ENCODE measurements at regions not wholly inside any gene's neighbourhood (a gene's known extent, or its start where the extent isn't known, plus 50 kb on each side); places are given as distances from the start of the nearest gene placed in this dataset.

- no peak overlapping the region for H3K4me3 Mint-ChIP-seq
- WGBS (ENCODE audit: insufficient coverage), result no CpG with 5 or more reads among the region's 1 CpG
- ATAC-seq (replicated peaks in 1 of 4) (no peak), DNase-seq (no peak)
- Histone ChIP-seq H3K4me3 (ENCODE audit: control insufficient read depth in 1 of 2, extremely low read depth in 1 of 2, low read length in 1 of 2) (no peak overlapping the region), H3K4me1 (ENCODE audit: control insufficient read depth in 1 of 2, extremely low read depth in 1 of 2, insufficient read depth in 2 of 2, low read length in 2 of 2) (no peaks in the 10 kb centered on the region), H3K9me3 (no peaks in the 10 kb centered on the region), H3K27ac (ENCODE audit: low read length) (no peak overlapping the region), H3K36me3 (ENCODE audit: control insufficient read depth in 2 of 2, extremely low read depth in 1 of 2, insufficient read depth in 1 of 2, low read length in 1 of 2) (no peaks in the 10 kb centered on the region), H3K27me3 (replicated peaks in 1 of 2; ENCODE audit: control insufficient read depth in 2 of 2, extremely low read depth in 1 of 2, insufficient read depth in 2 of 2, low read length in 1 of 2) (no peaks in the 10 kb centered on the region)
- ChIA-PET CTCF (no interaction called here), POLR2A (no interaction called here)
- no peak overlapping the region for H3K27ac Mint-ChIP-seq
- H3K27me3 Mint-ChIP-seq, result no peaks in the 10 kb centered on the region
- no peaks in the 10 kb centered on the region for H3K36me3 Mint-ChIP-seq
- no peaks in the 10 kb centered on the region for H3K4me1 Mint-ChIP-seq
- peaks cover 0 to 18% (median 2%) of the 10 kb centered on the region in 3 donors for H3K9me3 Mint-ChIP-seq
These were observed 84.5 kb upstream of the EYA4 start for GRCh38 chr6:133156689-133157088.

GRCh38 chr6:133157995-133158394 lies 83.2 kb upstream of the EYA4 start:
- Mint-ChIP-seq H3K9me3 (peaks cover 0 to 6% (median 0%) of the 10 kb centered on the region in 3 donors), H3K36me3 (no peaks in the 10 kb centered on the region), H3K4me3 (no peak overlapping the region), H3K27ac (no peak overlapping the region), H3K4me1 (no peaks in the 10 kb centered on the region), H3K27me3 (no peaks in the 10 kb centered on the region)
- Histone ChIP-seq H3K27ac (ENCODE audit: low read length) (no peak overlapping the region), H3K4me3 (ENCODE audit: control insufficient read depth in 1 of 2, extremely low read depth in 1 of 2, low read length in 1 of 2) (no peak overlapping the region), H3K9me3 (no peaks in the 10 kb centered on the region), H3K4me1 (ENCODE audit: control insufficient read depth in 1 of 2, extremely low read depth in 1 of 2, insufficient read depth in 2 of 2, low read length in 2 of 2) (no peaks in the 10 kb centered on the region), H3K36me3 (ENCODE audit: control insufficient read depth in 2 of 2, extremely low read depth in 1 of 2, insufficient read depth in 1 of 2, low read length in 1 of 2) (no peaks in the 10 kb centered on the region), H3K27me3 (replicated peaks in 1 of 2; ENCODE audit: control insufficient read depth in 2 of 2, extremely low read depth in 1 of 2, insufficient read depth in 2 of 2, low read length in 1 of 2) (no peaks in the 10 kb centered on the region)
- DNase-seq (no peak), ATAC-seq (replicated peaks in 1 of 4) (no peak)
- WGBS (ENCODE audit: insufficient coverage), result no CpG with 5 or more reads among the region's 2 CpGs
- ChIA-PET POLR2A (no interaction called here), CTCF (no interaction called here)

GRCh38 chr6:133159255-133159795 lies 81.8 kb upstream of the EYA4 start:
- Mint-ChIP-seq H3K4me3 (no peak overlapping the region), H3K9me3 (no peaks in the 10 kb centered on the region), H3K4me1 (no peaks in the 10 kb centered on the region), H3K27ac (no peak overlapping the region), H3K36me3 (no peaks in the 10 kb centered on the region), H3K27me3 (no peaks in the 10 kb centered on the region)
- no peaks in the 10 kb centered on the region for H3K36me3 ChIP-seq (ENCODE audit: control insufficient read depth in 2 of 2, extremely low read depth in 1 of 2, insufficient read depth in 1 of 2, low read length in 1 of 2)
- ATAC-seq (replicated peaks in 1 of 4) (no peak), DNase-seq (no peak)
- no peak overlapping the region for H3K4me3 ChIP-seq (ENCODE audit: control insufficient read depth in 1 of 2, extremely low read depth in 1 of 2, low read length in 1 of 2)
- POLR2A ChIA-PET, result no interaction called here
- no peak overlapping the region for H3K27ac ChIP-seq (ENCODE audit: low read length)
- H3K27me3 ChIP-seq (replicated peaks in 1 of 2; ENCODE audit: control insufficient read depth in 2 of 2, extremely low read depth in 1 of 2, insufficient read depth in 2 of 2, low read length in 1 of 2), result no peaks in the 10 kb centered on the region
- CTCF ChIA-PET, result no interaction called here
- no peaks in the 10 kb centered on the region for H3K4me1 ChIP-seq (ENCODE audit: control insufficient read depth in 1 of 2, extremely low read depth in 1 of 2, insufficient read depth in 2 of 2, low read length in 2 of 2)
- 0% methylated on average over 1 of the region's 2 CpGs for WGBS (ENCODE audit: insufficient coverage)
- H3K9me3 ChIP-seq, result no peaks in the 10 kb centered on the region

- Mint-ChIP-seq H3K36me3 (no peaks in the 10 kb centered on the region), H3K27ac (no peak overlapping the region), H3K27me3 (no peaks in the 10 kb centered on the region), H3K4me1 (no peaks in the 10 kb centered on the region), H3K9me3 (no peaks in the 10 kb centered on the region), H3K4me3 (no peak overlapping the region)
- no peak overlapping the region for H3K4me3 ChIP-seq (ENCODE audit: control insufficient read depth in 1 of 2, extremely low read depth in 1 of 2, low read length in 1 of 2)
- H3K27me3 ChIP-seq (replicated peaks in 1 of 2; ENCODE audit: control insufficient read depth in 2 of 2, extremely low read depth in 1 of 2, insufficient read depth in 2 of 2, low read length in 1 of 2), result no peaks in the 10 kb centered on the region
- ChIA-PET POLR2A (no interaction called here), CTCF (no interaction called here)
- no CpG with 5 or more reads among the region's 2 CpGs for WGBS (ENCODE audit: insufficient coverage)
- H3K4me1 ChIP-seq (ENCODE audit: control insufficient read depth in 1 of 2, extremely low read depth in 1 of 2, insufficient read depth in 2 of 2, low read length in 2 of 2), result no peaks in the 10 kb centered on the region
- no peak for DNase-seq
- no peak overlapping the region for H3K27ac ChIP-seq (ENCODE audit: low read length)
- no peaks in the 10 kb centered on the region for H3K36me3 ChIP-seq (ENCODE audit: control insufficient read depth in 2 of 2, extremely low read depth in 1 of 2, insufficient read depth in 1 of 2, low read length in 1 of 2)
- no peak for ATAC-seq (replicated peaks in 1 of 4)
- H3K9me3 ChIP-seq, result no peaks in the 10 kb centered on the region
These were observed 80.6 kb upstream of the EYA4 start for GRCh38 chr6:133160536-133160935.

- H3K27ac Mint-ChIP-seq, result no peak overlapping the region
- Histone ChIP-seq H3K27me3 (replicated peaks in 1 of 2; ENCODE audit: control insufficient read depth in 2 of 2, extremely low read depth in 1 of 2, insufficient read depth in 2 of 2, low read length in 1 of 2) (no peaks in the 10 kb centered on the region), H3K4me1 (ENCODE audit: control insufficient read depth in 1 of 2, extremely low read depth in 1 of 2, insufficient read depth in 2 of 2, low read length in 2 of 2) (no peaks in the 10 kb centered on the region), H3K4me3 (ENCODE audit: control insufficient read depth in 1 of 2, extremely low read depth in 1 of 2, low read length in 1 of 2) (no peak overlapping the region), H3K36me3 (ENCODE audit: control insufficient read depth in 2 of 2, extremely low read depth in 1 of 2, insufficient read depth in 1 of 2, low read length in 1 of 2) (no peaks in the 10 kb centered on the region), H3K27ac (ENCODE audit: low read length) (no peak overlapping the region), H3K9me3 (no peaks in the 10 kb centered on the region)
- no peaks in the 10 kb centered on the region for H3K36me3 Mint-ChIP-seq
- POLR2A ChIA-PET, result no interaction called here
- CTCF ChIA-PET, result no interaction called here
- peaks cover 0 to 3% of the 10 kb centered on the region in 2 donors for H3K27me3 Mint-ChIP-seq
- no peak overlapping the region for H3K4me3 Mint-ChIP-seq
- ATAC-seq (replicated peaks in 1 of 4) (no peak), DNase-seq (no peak)
- H3K4me1 Mint-ChIP-seq, result no peaks in the 10 kb centered on the region
- peaks cover 0 to 4% (median 0%) of the 10 kb centered on the region in 3 donors for H3K9me3 Mint-ChIP-seq
These were observed 75.9 kb upstream of the EYA4 start for GRCh38 chr6:133165235-133165634.

- POLR2A ChIA-PET, result no interaction called here
- H3K36me3 Mint-ChIP-seq, result no peaks in the 10 kb centered on the region
These were observed 74.4 kb upstream of the EYA4 start for GRCh38 chr6:133166766-133167165.

GRCh38 chr6:133169901-133170300 lies 71.3 kb upstream of the EYA4 start:
- WGBS (ENCODE audit: insufficient coverage), result no CpG with 5 or more reads among the region's 1 CpG
- Mint-ChIP-seq H3K9me3 (peaks cover 0 to 4% (median 1%) of the 10 kb centered on the region in 3 donors), H3K27me3 (peaks cover 0 to 3% of the 10 kb centered on the region in 2 donors), H3K4me3 (no peak overlapping the region), H3K4me1 (no peaks in the 10 kb centered on the region), H3K36me3 (no peaks in the 10 kb centered on the region), H3K27ac (no peak overlapping the region)
- ChIA-PET CTCF (no interaction called here), POLR2A (no interaction called here)
- DNase-seq, result no peak
- Histone ChIP-seq H3K4me3 (ENCODE audit: control insufficient read depth in 1 of 2, extremely low read depth in 1 of 2, low read length in 1 of 2) (no peak overlapping the region), H3K36me3 (ENCODE audit: control insufficient read depth in 2 of 2, extremely low read depth in 1 of 2, insufficient read depth in 1 of 2, low read length in 1 of 2) (no peaks in the 10 kb centered on the region), H3K9me3 (no peaks in the 10 kb centered on the region), H3K27me3 (replicated peaks in 1 of 2; ENCODE audit: control insufficient read depth in 2 of 2, extremely low read depth in 1 of 2, insufficient read depth in 2 of 2, low read length in 1 of 2) (no peaks in the 10 kb centered on the region), H3K27ac (ENCODE audit: low read length) (no peak overlapping the region), H3K4me1 (ENCODE audit: control insufficient read depth in 1 of 2, extremely low read depth in 1 of 2, insufficient read depth in 2 of 2, low read length in 2 of 2) (no peaks in the 10 kb centered on the region)
- no peak for ATAC-seq (replicated peaks in 1 of 4)

More at GRCh38 chr6:133166766-133167165, 74.4 kb upstream of the EYA4 start:
- H3K4me1 Mint-ChIP-seq, result no peaks in the 10 kb centered on the region
- Histone ChIP-seq H3K27ac (ENCODE audit: low read length) (no peak overlapping the region), H3K36me3 (ENCODE audit: control insufficient read depth in 2 of 2, extremely low read depth in 1 of 2, insufficient read depth in 1 of 2, low read length in 1 of 2) (no peaks in the 10 kb centered on the region), H3K9me3 (no peaks in the 10 kb centered on the region), H3K4me1 (ENCODE audit: control insufficient read depth in 1 of 2, extremely low read depth in 1 of 2, insufficient read depth in 2 of 2, low read length in 2 of 2) (no peaks in the 10 kb centered on the region), H3K27me3 (replicated peaks in 1 of 2; ENCODE audit: control insufficient read depth in 2 of 2, extremely low read depth in 1 of 2, insufficient read depth in 2 of 2, low read length in 1 of 2) (no peaks in the 10 kb centered on the region), H3K4me3 (ENCODE audit: control insufficient read depth in 1 of 2, extremely low read depth in 1 of 2, low read length in 1 of 2) (no peak overlapping the region)
- DNase-seq (no peak), ATAC-seq (replicated peaks in 1 of 4) (no peak)
- peaks cover 0 to 3% of the 10 kb centered on the region in 2 donors for H3K27me3 Mint-ChIP-seq
- H3K9me3 Mint-ChIP-seq, result peaks cover 0 to 4% (median 1%) of the 10 kb centered on the region in 3 donors
- CTCF ChIA-PET, result no interaction called here
- whole genome bisulfite sequencing (ENCODE audit: insufficient coverage), result 40% methylated on average over 1 of the region's 4 CpGs
- H3K27ac Mint-ChIP-seq, result no peak overlapping the region
- H3K4me3 Mint-ChIP-seq, result no peak overlapping the region

Data from T-cell (primary cell).